ENCODE measurements at regions not wholly inside any gene's neighbourhood (a gene's known extent, or its start where the extent isn't known, plus 50 kb on each side); places are given as distances from the start of the nearest gene placed in this dataset.

- TF ChIP-seq CTCF (IDR thresholded peaks at IDR 0.05 in 8 of 11, conservative IDR thresholded peaks at IDR 0.05 in 3 of 11) (no peak), POLR2A (IDR thresholded peaks at IDR 0.05) (no peak)
Observed at GRCh38 chr1:104264521-104264920, 514.8 kb downstream of the AMY1C start.
